Uterus (tissue), 2 donors: ENCODE measurements at regions not wholly inside any gene's neighbourhood (a gene's known extent, or its start where the extent isn't known, plus 50 kb on each side); places are given as distances from the start of the nearest gene placed in this dataset.

ENCODE experiments used
- POLR2A ChIP-seq, 2 donors: fragments of 450-650 bp; IDR thresholded peaks; one replicate each; pipeline ENCODE4 v1.6.1; 2016; ENCODE audit warnings: antibody characterized with exemption in 2 of 2, mild to moderate bottlenecking in 1 of 2, moderate library complexity in 1 of 2
- TF ChIP-seq, protein P1 (sequence below), 4 experiments: fragments of 200-600 bp in 2 of 4; fragments of 450-650 bp in 2 of 4; sonication (generic) in 2 of 4; IDR thresholded peaks; one replicate each; pipeline ENCODE4 v1.5.1; 2016 to 2019; ENCODE audit warnings: antibody characterized with exemption in 4 of 4, mild to moderate bottlenecking in 2 of 4, moderate library complexity in 1 of 4

DNA sequence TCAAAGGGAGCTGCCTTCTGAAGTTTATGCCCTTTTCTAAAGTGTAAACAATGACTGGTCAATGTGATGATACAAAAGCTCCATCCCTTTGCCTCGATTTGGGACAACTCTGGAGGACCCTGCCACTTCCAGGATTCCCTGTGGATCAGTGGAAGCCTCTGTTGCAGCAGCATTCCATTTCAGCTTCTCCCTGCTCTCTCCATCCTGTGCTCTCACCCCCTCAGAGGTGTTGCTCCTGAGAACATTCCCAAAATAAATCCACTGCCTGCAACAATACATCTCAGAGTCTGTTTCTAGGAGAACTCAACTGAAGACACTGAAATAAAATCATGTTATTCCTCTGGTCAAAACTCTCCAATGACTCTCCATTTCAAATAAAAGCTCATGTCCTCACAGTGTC lies 263.6 kb downstream of the HACE1 start:
- TF ChIP-seq, protein P1, sequence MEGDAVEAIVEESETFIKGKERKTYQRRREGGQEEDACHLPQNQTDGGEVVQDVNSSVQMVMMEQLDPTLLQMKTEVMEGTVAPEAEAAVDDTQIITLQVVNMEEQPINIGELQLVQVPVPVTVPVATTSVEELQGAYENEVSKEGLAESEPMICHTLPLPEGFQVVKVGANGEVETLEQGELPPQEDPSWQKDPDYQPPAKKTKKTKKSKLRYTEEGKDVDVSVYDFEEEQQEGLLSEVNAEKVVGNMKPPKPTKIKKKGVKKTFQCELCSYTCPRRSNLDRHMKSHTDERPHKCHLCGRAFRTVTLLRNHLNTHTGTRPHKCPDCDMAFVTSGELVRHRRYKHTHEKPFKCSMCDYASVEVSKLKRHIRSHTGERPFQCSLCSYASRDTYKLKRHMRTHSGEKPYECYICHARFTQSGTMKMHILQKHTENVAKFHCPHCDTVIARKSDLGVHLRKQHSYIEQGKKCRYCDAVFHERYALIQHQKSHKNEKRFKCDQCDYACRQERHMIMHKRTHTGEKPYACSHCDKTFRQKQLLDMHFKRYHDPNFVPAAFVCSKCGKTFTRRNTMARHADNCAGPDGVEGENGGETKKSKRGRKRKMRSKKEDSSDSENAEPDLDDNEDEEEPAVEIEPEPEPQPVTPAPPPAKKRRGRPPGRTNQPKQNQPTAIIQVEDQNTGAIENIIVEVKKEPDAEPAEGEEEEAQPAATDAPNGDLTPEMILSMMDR (IDR thresholded peaks at IDR 0.05): no peak
- no peak for TF ChIP-seq POLR2A (IDR thresholded peaks at IDR 0.05)
